GM12892 (cell line): ENCODE measurements at regions not wholly inside any gene's neighbourhood (a gene's known extent, or its start where the extent isn't known, plus 50 kb on each side); places are given as distances from the start of the nearest gene placed in this dataset.

Experiments used
- POLR2A ChIP-seq: IDR thresholded peaks from 2 replicates; pipeline ENCODE4 v1.6.1; 2011; ENCODE audit warnings: low read depth, low read length, control low read depth
- POLR2AphosphoS5 ChIP-seq: IDR thresholded peaks from 2 replicates; pipeline ENCODE4 v1.6.1; 2011; ENCODE audit warnings: low read depth, low read length, control low read depth
- TAF1 ChIP-seq: IDR thresholded peaks from 2 replicates; pipeline ENCODE4 v1.6.1; 2011; ENCODE audit warnings: low read depth, mild to moderate bottlenecking, control low read depth, low read length, borderline replicate concordance

- TF ChIP-seq POLR2A (no peak), POLR2AphosphoS5 (no peak), TAF1 (no peak)
Observed at GRCh38 chr9:11697126-11697525, 996.1 kb upstream of the TYRP1 start.
